ENCODE measurements at regions not wholly inside any gene's neighbourhood (a gene's known extent, or its start where the extent isn't known, plus 50 kb on each side); places are given as distances from the start of the nearest gene placed in this dataset.

GRCh38 chr16:86632206-86632605 is 53.9 kb downstream of the FOXL1 start:
- DNase-seq (ENCODE audit: low spot score): no peak

GRCh38 chr16:86632944-86633343 is 54.6 kb downstream of the FOXL1 start:
- DNase-seq (ENCODE audit: low spot score): no peak

GRCh38 chr16:86634292-86634691 is 55.9 kb downstream of the FOXL1 start:
- peak; percentile 12 for DNase-seq (ENCODE audit: low spot score)

- no peak for DNase-seq (ENCODE audit: low spot score)
Observed at GRCh38 chr16:86635176-86635876, 57.0 kb downstream of the FOXL1 start.

- DNase-seq (ENCODE audit: low spot score): no peak
Observed at GRCh38 chr16:86635926-86636325, 57.6 kb downstream of the FOXL1 start.

GRCh38 chr16:86637744-86638143 is 59.4 kb downstream of the FOXL1 start:
- no peak for DNase-seq (ENCODE audit: low spot score)

- no peak for DNase-seq (ENCODE audit: low spot score)
Observed at GRCh38 chr16:86638642-86639041, 60.3 kb downstream of the FOXL1 start.

GRCh38 chr16:86639354-86639753 is 61.0 kb downstream of the FOXL1 start:
- DNase-seq (ENCODE audit: low spot score): no peak

GRCh38 chr16:86640265-86640843 is 62.0 kb downstream of the FOXL1 start:
- DNase-seq (ENCODE audit: low spot score): no peak

- peak; percentile 49 for DNase-seq (ENCODE audit: low spot score)
Observed at GRCh38 chr16:86642087-86642486, 63.7 kb downstream of the FOXL1 start.

- DNase-seq (ENCODE audit: low spot score): no peak
Observed at GRCh38 chr16:86643671-86644070, 65.3 kb downstream of the FOXL1 start.

GRCh38 chr16:86647561-86647960 is 69.2 kb downstream of the FOXL1 start:
- no peak for DNase-seq (ENCODE audit: low spot score)

GRCh38 chr16:86649875-86650274 is 71.5 kb downstream of the FOXL1 start:
- DNase-seq (ENCODE audit: low spot score): no peak

- DNase-seq (ENCODE audit: low spot score): no peak
Observed at GRCh38 chr16:86651013-86651627, 72.8 kb downstream of the FOXL1 start.

- no peak for DNase-seq (ENCODE audit: low spot score)
Observed at GRCh38 chr16:86651823-86652222, 73.5 kb downstream of the FOXL1 start.

- no peak for DNase-seq (ENCODE audit: low spot score)
Observed at GRCh38 chr16:86653285-86654006, 75.1 kb downstream of the FOXL1 start.

- no peak for DNase-seq (ENCODE audit: low spot score)
Observed at GRCh38 chr16:86657972-86658371, 79.6 kb downstream of the FOXL1 start.

- no peak for DNase-seq (ENCODE audit: low spot score)
Observed at GRCh38 chr16:86660623-86661022, 82.3 kb downstream of the FOXL1 start.

GRCh38 chr16:86661706-86662105 is 83.4 kb downstream of the FOXL1 start:
- no peak for DNase-seq (ENCODE audit: low spot score)

GRCh38 chr16:86662195-86662594 is 83.8 kb downstream of the FOXL1 start:
- no peak for DNase-seq (ENCODE audit: low spot score)

GRCh38 chr16:86662740-86663139 is 84.4 kb downstream of the FOXL1 start:
- DNase-seq (ENCODE audit: low spot score): no peak

GRCh38 chr16:86663685-86664521 is 85.6 kb downstream of the FOXL1 start:
- no peak for DNase-seq (ENCODE audit: low spot score)
